ENCODE measurements at regions not wholly inside any gene's neighbourhood (a gene's known extent, or its start where the extent isn't known, plus 50 kb on each side); places are given as distances from the start of the nearest gene placed in this dataset.

- TF ChIP-seq CTCF (conservative IDR thresholded peaks at IDR 0.05; ENCODE audit: low read depth in 2 of 2) (no peak), POLR2AphosphoS5 (IDR thresholded peaks at IDR 0.05; ENCODE audit: low read depth) (no peak), ETS1 (IDR thresholded peaks at IDR 0.05) (no peak), EZH2 (IDR thresholded peaks at IDR 0.05; ENCODE audit: low read depth, unreplicated experiment) (no peak), CREB1 (CRISPR knock-in tag; IDR thresholded peaks at IDR 0.05; ENCODE audit: low read depth) (no peak), EZH2phosphoT487 (IDR thresholded peaks at IDR 0.05; ENCODE audit: unreplicated experiment) (no peak), REST (IDR thresholded peaks at IDR 0.05; ENCODE audit: unreplicated experiment) (no peak), JUNB (IDR thresholded peaks at IDR 0.05; ENCODE audit: unreplicated experiment) (no peak), STAT1 (IDR thresholded peaks at IDR 0.05; ENCODE audit: unreplicated experiment) (no peak), NANOG (IDR thresholded peaks at IDR 0.05; ENCODE audit: borderline replicate concordance) (no peak), ZNF114 (CRISPR knock-in tag; IDR thresholded peaks at IDR 0.05) (no peak)
Measured at GRCh38 chr9:91111876-91112275, 249.8 kb downstream of the AUH start.
